K562 (cell line): ENCODE measurements at regions not wholly inside any gene's neighbourhood (a gene's known extent, or its start where the extent isn't known, plus 50 kb on each side); places are given as distances from the start of the nearest gene placed in this dataset.

ENCODE experiments used
- ADNP ChIP-seq: fragments of 200-800 bp; sonication (Bioruptor generic); IDR thresholded peaks from 2 replicates; pipeline ENCODE4 v1.6.1; 2016; ENCODE audit warnings: missing genetic modification characterization, missing compliant biosample characterization
- ATF1 ChIP-seq, 2 experiments: fragments of 450-650 bp in 1 of 2; IDR thresholded peaks; 2 replicates each; pipeline ENCODE4 v1.6.1; 2016; ENCODE audit warnings: missing compliant biosample characterization in 1 of 2, missing genetic modification characterization in 1 of 2
- CBFA2T3 ChIP-seq: fragments of 450-650 bp; IDR thresholded peaks from 2 replicates; pipeline ENCODE4 v1.6.1; 2017
- HDAC2 ChIP-seq: fragments of 450-650 bp; IDR thresholded peaks from 2 replicates; pipeline ENCODE4 v1.6.1; 2016; ENCODE audit warnings: mild to moderate bottlenecking
- KDM1A ChIP-seq, 2 experiments: fragments of 450-650 bp; IDR thresholded peaks; 2 replicates each; pipeline ENCODE4 v1.6.1; 2016; ENCODE audit warnings: mild to moderate bottlenecking in 2 of 2
- MAZ ChIP-seq, 2 experiments: fragments of 450-650 bp in 1 of 2; sonication (generic) in 1 of 2; formaldehyde crosslinking; IDR thresholded peaks in 1 of 2; conservative IDR thresholded peaks in 1 of 2; 2 replicates each; pipeline versions ENCODE4 v1.4.0 to v1.5.0; 2020; ENCODE audit warnings: mild to moderate bottlenecking in 1 of 2, missing genetic modification reagents in 1 of 2
- NFE2 ChIP-seq: IDR thresholded peaks from 2 replicates; pipeline ENCODE4 v1.6.1; 2014; ENCODE audit warnings: antibody characterized with exemption, low read depth
- REST ChIP-seq, 2 experiments: fragments of 450-650 bp; formaldehyde crosslinking in 1 of 2; IDR thresholded peaks; 2 replicates each; pipeline versions ENCODE4 v1.4.0 to v1.6.1; 2014 to 2020; ENCODE audit warnings: mild to moderate bottlenecking in 2 of 2, borderline replicate concordance in 1 of 2, low read depth in 1 of 2
- SMARCE1 ChIP-seq: fragments of 450-650 bp; IDR thresholded peaks from 2 replicates; pipeline ENCODE4 v1.7.1; 2016; ENCODE audit warnings: mild to moderate bottlenecking
- STAT5A ChIP-seq: IDR thresholded peaks from 2 replicates; pipeline ENCODE4 v1.6.1; 2012; ENCODE audit warnings: low read length, inconsistent platforms, borderline replicate concordance
- TFAM ChIP-seq: fragments of 250-450 bp; sonication (Bioruptor Pico); conservative IDR thresholded peaks from 2 replicates; pipeline ENCODE4 v1.5.0; 2021; ENCODE audit warnings: mild to moderate bottlenecking, moderate library complexity
- TOE1 ChIP-seq, 2 experiments: fragments of 450-650 bp in 1 of 2; sonication (generic) in 1 of 2; formaldehyde crosslinking in 1 of 2; IDR thresholded peaks; 2 replicates each; pipeline versions ENCODE4 v1.7.1 to v1.8.0; 2016 to 2022; ENCODE audit warnings: borderline replicate concordance in 2 of 2, mild to moderate bottlenecking in 2 of 2, antibody characterized with exemption in 1 of 2, inconsistent platforms in 1 of 2, low read depth in 1 of 2, missing genetic modification reagents in 1 of 2, moderate library complexity in 1 of 2
- ZMIZ1 ChIP-seq, 2 experiments: fragments of 150-350 bp in 1 of 2; IDR thresholded peaks; 2 replicates each; pipeline ENCODE4 v1.6.1; 2012 to 2016; ENCODE audit warnings: low read depth in 2 of 2, low read length in 2 of 2, mild to moderate bottlenecking in 1 of 2, moderate library complexity in 1 of 2
- ZNF274 ChIP-seq: IDR thresholded peaks from 2 replicates; pipeline ENCODE4 v1.6.1; 2011; ENCODE audit warnings: low read depth, mild to moderate bottlenecking, low read length, moderate library complexity, borderline replicate concordance
- ZNF766 ChIP-seq: fragments of 200-800 bp; sonication (Bioruptor generic); conservative IDR thresholded peaks from 2 replicates; pipeline ENCODE4 v1.6.1; 2016; ENCODE audit warnings: missing genetic modification characterization, missing compliant biosample characterization

GRCh38 chr7:119925581-119926289 is 347.2 kb upstream of the KCND2 start (continued):
- TF ChIP-seq ATF1 (CRISPR knock-in tag; IDR thresholded peaks at IDR 0.05) = no peak
- TF ChIP-seq ATF1 (tag; IDR thresholded peaks at IDR 0.05) = 0 out of 2 replicates have a peak, but pooled peaks have one; percentile 16
- peak; percentile 36; the same call in 1 of the 2 replicates for TF ChIP-seq TOE1 (IDR thresholded peaks at IDR 0.05; ENCODE audit: borderline replicate concordance)
- no peak for TF ChIP-seq TOE1 (CRISPR knock-in tag; IDR thresholded peaks at IDR 0.05; ENCODE audit: borderline replicate concordance, low read depth)
- TF ChIP-seq ZNF766 (CRISPR knock-in tag) = peak; percentile 51; the same call in 1 of the 2 replicates
- TF ChIP-seq ADNP (tag) = peak; percentile 63; the same call in 1 of the 2 replicates
- TF ChIP-seq ZNF274 = 0 out of 2 replicates have a peak, but pooled peaks have one; percentile 15
- TF ChIP-seq STAT5A = peak; percentile 100
- TF ChIP-seq TFAM (CRISPR knock-in tag) = no peak
- peak in 1 of 2 experiments; percentile 86; a peak in 2 of 4 replicates for TF ChIP-seq ZMIZ1 (IDR thresholded peaks at IDR 0.05; ENCODE audit: low read depth in 2 of 2, low read length in 2 of 2)
- TF ChIP-seq MAZ (CRISPR knock-in tag; conservative IDR thresholded peaks at IDR 0.05 in 1 of 2, IDR thresholded peaks at IDR 0.05 in 1 of 2) = 0 out of 4 replicates have a peak, but pooled peaks of 1 of the 2 experiments have one; percentile 53
- peak; percentile 44; the same call in 1 of the 2 replicates for TF ChIP-seq NFE2
- peak; percentile 7; the same call in 1 of the 2 replicates for TF ChIP-seq REST (IDR thresholded peaks at IDR 0.05; ENCODE audit: borderline replicate concordance)
- no peak for TF ChIP-seq REST (CRISPR knock-in tag; IDR thresholded peaks at IDR 0.05; ENCODE audit: low read depth)
- TF ChIP-seq HDAC2 = peak; percentile 71; the same call in 1 of the 2 replicates
- TF ChIP-seq KDM1A (IDR thresholded peaks at IDR 0.05) = peak; percentile 83 to 85
- TF ChIP-seq CBFA2T3 = peak; percentile 99
- TF ChIP-seq SMARCE1 = peak; percentile 92
